Heart left ventricle (tissue), 16 donors: ENCODE measurements at regions not wholly inside any gene's neighbourhood (a gene's known extent, or its start where the extent isn't known, plus 50 kb on each side); places are given as distances from the start of the nearest gene placed in this dataset.

ENCODE experiments used
- ATAC-seq, 4 donors: fragments of 200-7000 bp; cut with Tn5 transposase; one replicate each; pipeline ENCODE4 v1.9.1; 2020 to 2022; ENCODE audit warnings: moderate library complexity in 4 of 4, mild to moderate bottlenecking in 3 of 4, moderate number of reproducible peaks in 1 of 4
- DNase-seq, 5 donors: peaks; one replicate each; pipeline ENCODE4 v3.0.0-alpha.2; 2020
- H3K27ac ChIP-seq, 12 donors: fragments of 200-600 bp; sonication (generic) in 4 of 12; one replicate each; pipeline versions ENCODE4 v1.5.0 to v1.8.0; 2016 to 2022; ENCODE audit warnings: mild to moderate bottlenecking in 2 of 12
- H3K27me3 ChIP-seq, 9 donors: fragments of 200-600 bp; sonication (generic) in 2 of 9; one replicate each; pipeline versions ENCODE4 v1.5.1 to v1.8.0; 2016 to 2022; ENCODE audit warnings: mild to moderate bottlenecking in 3 of 9
- H3K36me3 ChIP-seq, 9 donors: fragments of 200-600 bp; sonication (generic) in 2 of 9; one replicate each; pipeline versions ENCODE4 v1.5.0 to v1.8.0; 2018 to 2022; ENCODE audit warnings: mild to moderate bottlenecking in 2 of 9
- H3K4me1 ChIP-seq, 12 donors: fragments of 200-600 bp; sonication (generic) in 4 of 12; one replicate each; pipeline versions ENCODE4 v1.5.0 to v1.8.0; 2016 to 2022; ENCODE audit warnings: mild to moderate bottlenecking in 3 of 12
- H3K4me3 ChIP-seq, 12 donors: fragments of 200-600 bp; sonication (generic) in 4 of 12; one replicate each; pipeline versions ENCODE4 v1.5.0 to v1.8.0; 2017 to 2022; ENCODE audit warnings: mild to moderate bottlenecking in 9 of 12, moderate library complexity in 4 of 12
- H3K9me3 ChIP-seq, 12 donors: fragments of 200-600 bp; sonication (generic) in 4 of 12; one replicate each; pipeline versions ENCODE4 v1.5.0 to v1.8.0; 2016 to 2022; ENCODE audit warnings: mild to moderate bottlenecking in 1 of 12
- POLR2A ChIP-seq, 2 donors: fragments of 450-650 bp; IDR thresholded peaks; one replicate each; pipeline ENCODE4 v1.6.1; 2017; ENCODE audit warnings: antibody characterized with exemption in 2 of 2, mild to moderate bottlenecking in 2 of 2, moderate library complexity in 2 of 2
- WGBS, 4 donors: extraction: QIAGEN DNeasy Blood & Tissue Kit in 2 of 4; methylation state at CpG; one replicate each; pipeline versions ENCODE4 v1.1.5 to v1.1.7; 2013 to 2018; 5-methylcytosine and 5-hydroxymethylcytosine counted together
- intact Hi-C, 10 donors: fragments of 100-400 bp; cut with DNase I; formaldehyde crosslinking; loops; one replicate each; pipeline versions ENCODE4 v1.11.1 to v1.14.2; 2022
- TF ChIP-seq, protein P1 (sequence below), 12 donors: fragments of 200-600 bp; sonication (generic) in 4 of 12; IDR thresholded peaks; one replicate each; pipeline versions ENCODE4 v1.5.0 to v1.8.0; 2018 to 2022; ENCODE audit warnings: antibody characterized with exemption in 12 of 12, mild to moderate bottlenecking in 5 of 12
- donor health status: ischemic (EF 13 %, LVEDD 7.1; RV severe dilation, severe dysfunction).
- donor health status: healthy with polysubstance abuse.
- donor health status: DM: no; HTN: yes; CAD: no.
- donor health status: DM: no; HTN: no; CAD: no.
- donor health status: ischemic (EF 25% LVEDD 6.9; RV normal size, moderate dysfunction).
- donor health status: ischemic (EF 25% LVEDD 5.7; RV mildly dilated, moderate dysfunction).
- donor health status: healthy.
- donor health status: DM: yes; HTN: yes; CAD: no.
- donor health status: ischemic (EF 35%, LVEDD 5.7; RV mildly dilated, moderate dysfunction).
- donor health status: nonischemic (EF 11% LVEDD 7.7; RV severe dilation, severe dysfunction).
- donor health status: DM: yes; HTN: yes; CAD: no.
- donor health status: PGD.
- donor health status: ischemic (EF 29% LVEDD 5.4; RV normal size, mild dysfunction).
- donor health status: nonischemic (EF 23%, LVEDD 6.1; RV moderate dilation, normal function).

DNA sequence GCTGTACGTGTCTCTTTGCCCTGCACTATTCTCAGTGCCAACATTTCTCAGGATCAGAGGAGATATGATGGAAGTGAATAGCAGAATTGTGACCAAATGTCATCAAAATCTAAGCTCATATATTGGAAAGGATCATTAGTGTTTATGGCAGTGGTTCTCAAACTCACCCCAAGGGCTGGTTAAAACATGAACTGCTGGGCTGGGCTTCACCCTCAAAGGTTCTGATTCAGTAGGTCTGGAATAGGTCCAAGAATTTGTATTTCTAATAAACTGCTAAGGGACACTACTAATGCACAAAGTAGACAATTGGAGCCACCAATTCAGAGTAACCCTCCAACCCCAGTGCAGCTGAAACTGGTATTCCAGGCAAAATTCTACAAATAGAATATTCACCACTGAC, 317.9 kb upstream of the UBE2E3 start:
- peaks cover 0 to 4% (median 0%) of the 10 kb centered on the region in 9 donors for H3K27me3 ChIP-seq
- intact Hi-C loops = no loop called here
- 38 to 56% (median 53%) methylated on average over 1 of the region's 1 CpG for WGBS, 4 donors

DNA sequence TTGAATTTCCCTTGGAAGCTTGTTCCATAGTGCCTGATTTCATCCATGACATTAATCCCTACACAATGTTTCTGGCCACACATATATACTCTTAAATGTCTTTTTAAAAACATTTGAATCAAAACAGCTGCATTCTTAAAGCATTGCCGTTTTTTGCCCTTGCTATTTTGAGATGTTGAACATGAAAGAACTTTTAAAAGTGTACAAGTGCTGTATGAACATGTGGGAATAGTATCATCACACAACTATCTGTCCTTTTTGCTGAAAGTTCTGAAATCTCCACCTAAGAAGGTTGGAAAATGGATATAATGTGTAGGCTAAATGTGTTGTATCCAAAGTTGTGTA, 318.7 kb upstream of the UBE2E3 start:
- no peak for TF ChIP-seq POLR2A (IDR thresholded peaks at IDR 0.05)
- TF ChIP-seq, protein P1, sequence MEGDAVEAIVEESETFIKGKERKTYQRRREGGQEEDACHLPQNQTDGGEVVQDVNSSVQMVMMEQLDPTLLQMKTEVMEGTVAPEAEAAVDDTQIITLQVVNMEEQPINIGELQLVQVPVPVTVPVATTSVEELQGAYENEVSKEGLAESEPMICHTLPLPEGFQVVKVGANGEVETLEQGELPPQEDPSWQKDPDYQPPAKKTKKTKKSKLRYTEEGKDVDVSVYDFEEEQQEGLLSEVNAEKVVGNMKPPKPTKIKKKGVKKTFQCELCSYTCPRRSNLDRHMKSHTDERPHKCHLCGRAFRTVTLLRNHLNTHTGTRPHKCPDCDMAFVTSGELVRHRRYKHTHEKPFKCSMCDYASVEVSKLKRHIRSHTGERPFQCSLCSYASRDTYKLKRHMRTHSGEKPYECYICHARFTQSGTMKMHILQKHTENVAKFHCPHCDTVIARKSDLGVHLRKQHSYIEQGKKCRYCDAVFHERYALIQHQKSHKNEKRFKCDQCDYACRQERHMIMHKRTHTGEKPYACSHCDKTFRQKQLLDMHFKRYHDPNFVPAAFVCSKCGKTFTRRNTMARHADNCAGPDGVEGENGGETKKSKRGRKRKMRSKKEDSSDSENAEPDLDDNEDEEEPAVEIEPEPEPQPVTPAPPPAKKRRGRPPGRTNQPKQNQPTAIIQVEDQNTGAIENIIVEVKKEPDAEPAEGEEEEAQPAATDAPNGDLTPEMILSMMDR (IDR thresholded peaks at IDR 0.05) = no peak
- no peak overlapping the region for H3K27ac ChIP-seq
- peaks cover 0 to 3% (median 0%) of the 10 kb centered on the region in 12 donors for H3K4me1 ChIP-seq
- no peak for DNase-seq
- H3K4me3 ChIP-seq = no peak overlapping the region
- no peaks in the 10 kb centered on the region for H3K36me3 ChIP-seq
- intact Hi-C loops = no loop called here
- H3K9me3 ChIP-seq = no peaks in the 10 kb centered on the region
- H3K27me3 ChIP-seq = peaks cover 0 to 4% (median 0%) of the 10 kb centered on the region in 9 donors
- WGBS, 4 donors = 63 to 73% (median 69%) methylated on average over 1 of the region's 1 CpG
- no peak for ATAC-seq

More for the DNA sequence above, 317.9 kb upstream of the UBE2E3 start:
- no peaks in the 10 kb centered on the region for H3K36me3 ChIP-seq
- no peaks in the 10 kb centered on the region for H3K9me3 ChIP-seq
- TF ChIP-seq, protein P1 (IDR thresholded peaks at IDR 0.05) = no peak
- TF ChIP-seq POLR2A (IDR thresholded peaks at IDR 0.05) = no peak
- DNase-seq (no peak), ATAC-seq (no peak)
- peaks cover 0 to 3% (median 0%) of the 10 kb centered on the region in 12 donors for H3K4me1 ChIP-seq
- no peak overlapping the region for H3K27ac ChIP-seq
- H3K4me3 ChIP-seq = no peak overlapping the region

DNA sequence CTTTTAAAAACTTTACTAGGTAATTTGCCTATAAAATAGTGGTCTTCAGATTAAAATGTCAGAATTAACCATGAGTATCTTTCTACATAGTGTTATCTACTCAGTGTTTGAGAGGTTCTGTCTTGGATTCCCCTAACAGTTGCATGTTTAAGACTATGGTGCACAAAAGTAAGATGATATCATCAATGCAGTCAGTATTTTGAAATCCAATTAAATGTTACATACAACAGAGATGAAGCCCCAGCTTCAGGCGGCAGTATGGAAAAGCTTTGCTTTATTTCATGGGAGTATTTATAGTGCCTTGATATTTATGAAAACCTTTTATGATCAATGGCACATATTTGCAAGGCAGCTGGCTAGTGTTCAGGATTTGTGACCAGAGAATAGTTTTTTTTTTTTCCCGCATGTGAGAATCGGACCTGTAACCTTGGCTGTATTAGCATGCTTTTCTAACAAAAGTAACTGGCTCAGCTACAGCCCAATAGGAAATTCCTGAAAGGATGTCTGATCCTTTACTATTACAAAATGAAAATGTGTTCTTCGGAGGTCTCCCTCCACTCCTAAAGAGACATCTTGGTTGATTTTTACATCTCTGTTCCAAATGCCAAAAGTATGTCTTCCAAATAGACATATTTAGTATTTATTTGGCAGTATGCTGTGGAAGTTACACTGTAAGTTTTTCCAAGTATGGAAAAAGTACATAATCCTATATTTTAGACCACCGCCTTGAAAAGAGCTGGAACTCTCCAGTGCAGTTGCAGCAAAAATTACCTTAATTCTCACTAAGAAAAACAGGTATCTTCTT, 319.3 kb upstream of the UBE2E3 start:
- intact Hi-C loops = no loop called here
- ATAC-seq = no peak

DNA sequence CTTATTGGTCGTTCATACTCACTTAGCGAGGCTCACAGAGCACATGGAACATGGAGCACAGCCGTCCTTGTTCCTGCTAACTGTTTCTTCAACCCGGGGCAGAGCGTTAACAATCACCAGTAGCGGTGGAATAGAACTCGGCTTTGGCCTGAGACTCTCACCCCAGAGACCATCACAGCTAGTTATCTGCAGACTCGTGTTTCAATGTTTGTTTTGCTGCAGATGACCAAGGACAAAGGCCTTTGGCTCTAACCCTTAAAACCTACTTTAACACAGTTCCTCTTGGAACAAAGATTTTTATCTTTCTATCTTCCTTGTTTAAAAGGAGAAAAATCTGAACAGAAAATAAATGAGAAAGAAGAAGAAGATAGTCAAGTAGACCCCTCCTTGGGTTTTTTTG, 320.2 kb upstream of the UBE2E3 start:
- intact Hi-C loops = no loop called here
- WGBS, 4 donors = 54 to 71% (median 64%) methylated on average over 8 of the region's 8 CpGs

More for the DNA sequence above, 319.3 kb upstream of the UBE2E3 start:
- peaks cover 0 to 3% (median 0%) of the 10 kb centered on the region in 12 donors for H3K4me1 ChIP-seq
- H3K4me3 ChIP-seq = no peak overlapping the region
- no peaks in the 10 kb centered on the region for H3K9me3 ChIP-seq
- no peak overlapping the region for H3K27ac ChIP-seq
- H3K27me3 ChIP-seq = peaks cover 0 to 4% (median 0%) of the 10 kb centered on the region in 9 donors
- DNase-seq = no peak
- no peak for TF ChIP-seq POLR2A (IDR thresholded peaks at IDR 0.05)
- TF ChIP-seq, protein P1 (IDR thresholded peaks at IDR 0.05) = no peak
- no peaks in the 10 kb centered on the region for H3K36me3 ChIP-seq
- WGBS, 4 donors = 86 to 89% (median 89%) methylated on average over 5 of the region's 5 CpGs

More for the DNA sequence above, 320.2 kb upstream of the UBE2E3 start:
- Histone ChIP-seq H3K4me3 (no peak overlapping the region), H3K27ac (no peak overlapping the region), H3K27me3 (peaks cover 0 to 4% (median 0%) of the 10 kb centered on the region in 9 donors), H3K4me1 (peaks cover 0 to 3% (median 0%) of the 10 kb centered on the region in 12 donors), H3K36me3 (no peaks in the 10 kb centered on the region), H3K9me3 (no peaks in the 10 kb centered on the region)
- ATAC-seq (no peak), DNase-seq (no peak)
- no peak for TF ChIP-seq POLR2A (IDR thresholded peaks at IDR 0.05)
- TF ChIP-seq, protein P1 (IDR thresholded peaks at IDR 0.05) = no peak
